ENCODE measurements at regions not wholly inside any gene's neighbourhood (a gene's known extent, or its start where the extent isn't known, plus 50 kb on each side); places are given as distances from the start of the nearest gene placed in this dataset.
"Not testable (repeated sequence)": the region's sequence is repeated elsewhere in the genome, so short reads cannot be mapped to it uniquely, and the experiment has no call there.

- DNase-seq (ENCODE audit: low spot score), result no peak
Measured at GRCh38 chr6:145548933-145549648, 186.2 kb downstream of the EPM2A start.

DNA sequence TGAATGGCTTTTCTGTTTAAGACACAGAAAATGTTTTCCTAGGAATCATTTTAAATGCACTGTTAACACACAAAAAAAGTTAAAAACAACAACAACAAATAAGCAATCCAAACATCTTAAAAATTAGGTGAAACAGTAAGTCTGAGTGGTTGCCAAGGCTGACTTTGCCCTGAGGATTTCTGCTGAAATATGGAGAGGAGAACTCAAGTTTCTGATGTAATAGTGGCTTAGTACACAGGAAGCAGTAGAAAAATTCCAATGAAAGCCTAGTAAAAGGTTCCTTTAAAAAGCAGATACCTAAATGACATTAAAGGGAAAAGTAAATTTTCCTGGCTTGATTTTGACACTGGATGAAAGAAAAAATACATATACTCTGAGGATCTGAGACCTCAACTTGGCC is 184.2 kb downstream of the EPM2A start:
- no peak for DNase-seq (ENCODE audit: low spot score)

GRCh38 chr6:145555084-145555483 is 180.2 kb downstream of the EPM2A start:
- DNase-seq (ENCODE audit: low spot score), result no peak

DNA sequence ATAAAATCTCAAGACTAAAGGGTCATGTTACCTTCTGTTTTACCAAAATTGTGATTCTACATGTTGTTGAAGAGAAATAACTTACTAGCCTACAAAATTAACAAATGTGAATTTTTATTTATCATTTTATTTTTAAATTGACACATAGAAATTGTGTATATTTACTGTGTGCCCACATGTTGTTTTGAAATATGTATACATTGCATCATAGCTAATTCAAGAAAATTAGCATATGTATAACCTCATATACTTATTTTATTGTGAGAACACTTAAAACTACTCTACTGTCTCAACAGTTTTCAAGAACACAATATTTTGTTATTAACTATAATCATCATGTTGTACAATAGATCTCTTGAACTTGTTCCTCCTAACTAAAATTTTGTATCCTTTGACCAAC is 177.8 kb downstream of the EPM2A start:
- no peak for DNase-seq (ENCODE audit: low spot score)

- no peak for DNase-seq (ENCODE audit: low spot score)
Measured at GRCh38 chr6:145559836-145560235, 175.5 kb downstream of the EPM2A start.

DNA sequence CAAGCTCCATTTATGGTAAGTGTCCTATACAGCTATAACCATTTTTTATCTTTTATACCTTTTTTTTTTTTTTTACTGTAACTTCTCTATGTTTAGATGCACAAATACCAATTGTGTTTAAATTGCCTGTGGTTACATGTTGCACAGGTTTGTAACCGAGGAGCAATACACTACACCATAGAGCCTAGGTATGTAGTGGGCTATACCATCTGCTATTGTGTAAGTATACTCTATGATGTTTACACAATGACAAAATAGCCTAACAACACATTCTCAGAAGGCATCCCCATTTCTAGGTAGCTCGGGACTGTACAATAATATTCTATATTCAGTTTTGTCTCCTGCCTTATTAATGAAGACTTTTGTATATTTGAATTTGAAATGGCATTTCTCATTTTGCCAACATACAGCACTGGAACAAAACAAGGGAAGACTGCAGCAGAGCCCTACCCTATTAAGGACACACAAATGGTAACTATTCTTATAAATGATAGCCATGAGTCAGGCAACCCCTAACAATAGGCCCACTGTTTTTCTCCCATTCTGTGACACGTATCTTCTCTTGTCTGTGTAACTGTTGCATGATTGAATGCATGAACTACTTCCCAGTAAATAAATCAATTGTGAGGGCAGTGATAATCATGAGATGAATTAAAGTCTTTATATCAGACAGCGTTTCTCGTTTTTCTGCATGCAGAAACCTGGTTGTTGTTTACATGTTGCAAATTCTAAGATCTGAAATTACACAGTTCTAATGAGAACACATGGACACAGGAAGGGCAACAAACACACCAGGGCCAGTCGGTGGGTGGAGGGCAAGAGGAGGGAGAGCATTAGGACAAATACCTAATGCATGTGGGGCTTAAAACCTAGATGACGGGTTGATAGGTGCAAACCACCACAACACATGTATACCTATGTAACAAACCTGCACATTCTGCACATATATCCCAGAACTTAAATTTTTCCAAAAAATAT is 173.9 kb downstream of the EPM2A start:
- peak; percentile 75 for DNase-seq (ENCODE audit: low spot score)

- no peak for DNase-seq (ENCODE audit: low spot score)
Measured at GRCh38 chr6:145562771-145563615, 172.3 kb downstream of the EPM2A start.

DNA sequence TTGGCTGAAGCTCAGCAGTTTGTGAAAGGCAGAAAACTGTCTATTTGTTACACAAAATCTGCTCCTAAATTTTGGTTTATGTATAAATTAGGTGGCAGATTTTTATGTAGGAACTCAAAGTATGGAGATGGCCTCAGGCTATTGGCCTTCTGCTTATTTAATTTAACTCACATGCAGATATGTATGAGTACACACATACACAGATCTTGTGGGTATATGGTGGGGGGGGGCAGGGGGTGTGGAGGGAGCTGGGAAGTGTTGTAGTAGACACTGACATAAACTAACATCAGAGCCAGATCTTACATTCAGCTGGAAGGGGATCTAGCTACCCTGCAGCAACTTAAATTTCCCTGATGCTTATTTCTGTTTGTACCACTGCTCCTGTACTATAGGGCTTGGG is 170.8 kb downstream of the EPM2A start:
- no peak for DNase-seq (ENCODE audit: low spot score)

DNA sequence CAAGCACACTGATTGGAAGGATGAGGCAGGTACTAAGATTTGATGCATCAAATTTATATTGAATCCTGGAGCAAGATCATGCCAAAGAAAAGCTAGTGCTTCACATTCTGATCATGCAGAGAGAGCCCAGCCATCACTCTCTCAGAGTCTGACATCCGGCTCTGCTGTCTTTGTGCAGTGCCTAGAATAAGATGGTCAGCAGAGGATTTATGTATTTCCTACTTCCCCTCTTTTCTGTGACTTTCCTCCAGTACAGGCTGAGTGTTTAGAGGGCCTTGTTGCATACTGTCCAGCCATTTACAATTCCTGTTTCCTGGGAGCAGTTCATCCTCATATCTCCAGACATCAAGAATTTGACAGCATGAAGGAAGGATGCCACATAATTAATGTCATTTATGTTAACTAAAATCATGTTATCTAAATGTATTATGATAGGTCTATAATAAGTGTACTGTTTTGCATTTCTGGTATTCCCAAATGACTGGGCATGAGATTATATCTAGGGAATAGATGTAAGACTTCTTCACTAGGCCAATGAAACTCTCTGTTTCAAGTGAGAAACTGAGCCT is 167.6 kb downstream of the EPM2A start:
- DNase-seq (ENCODE audit: low spot score), result no peak

DNA sequence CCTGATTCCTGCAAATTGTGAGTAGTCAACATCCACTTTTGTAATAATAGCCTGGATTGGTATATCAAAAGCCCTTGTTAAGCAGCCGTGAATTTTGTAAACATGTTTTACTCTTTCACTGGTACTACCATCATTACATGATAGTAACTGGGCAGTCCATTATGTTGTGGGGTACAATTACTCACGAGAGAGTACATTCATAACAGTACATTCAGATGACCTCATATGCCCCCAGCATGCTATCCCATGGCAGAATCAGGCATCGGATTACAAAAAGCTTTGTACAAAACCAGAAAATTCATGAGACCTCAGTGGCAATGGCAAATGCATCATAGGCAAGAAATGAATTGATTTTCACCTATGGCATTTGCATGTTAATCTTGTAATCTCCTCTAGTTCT is 166.2 kb downstream of the EPM2A start:
- DNase-seq (ENCODE audit: low spot score), result no peak

DNA sequence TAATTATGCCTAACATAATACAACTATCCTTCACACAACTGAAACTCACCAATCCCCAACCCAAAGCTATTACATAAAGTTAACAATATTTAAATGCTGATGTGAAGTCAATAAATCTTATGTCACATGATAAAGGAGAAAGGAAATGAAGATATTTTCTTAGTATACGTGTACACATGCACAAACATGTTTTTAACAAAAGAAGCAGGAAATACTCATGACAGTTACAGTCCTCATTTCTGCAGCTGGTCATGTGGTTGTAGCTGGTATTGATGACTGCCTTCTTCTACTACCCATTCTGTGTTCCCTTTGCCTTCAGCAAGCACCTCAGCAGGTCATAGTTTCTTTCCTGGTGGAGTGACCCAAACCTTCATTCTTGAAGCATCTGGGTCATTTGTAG is 165.0 kb downstream of the EPM2A start:
- not testable (repeated sequence) for DNase-seq (ENCODE audit: low spot score)

DNA sequence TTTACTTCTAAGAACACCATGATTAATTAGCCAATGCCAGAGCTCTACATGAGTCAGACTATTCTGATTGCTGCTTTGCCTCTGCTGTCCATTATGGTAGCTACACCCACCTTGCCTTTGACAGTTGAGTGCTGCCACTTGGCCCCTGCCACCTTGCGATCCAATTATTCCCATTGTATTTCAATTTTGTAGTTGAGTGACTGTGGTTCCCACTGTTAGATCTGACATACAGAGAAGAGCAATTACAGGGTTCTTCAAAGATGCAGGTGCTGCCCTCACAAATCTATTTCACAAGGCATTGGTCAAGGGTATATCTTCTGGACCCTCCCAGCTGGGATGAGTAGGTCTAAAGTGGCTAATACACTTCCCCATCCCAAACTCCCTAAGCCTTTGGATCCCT is 161.1 kb downstream of the EPM2A start:
- not testable (repeated sequence) for DNase-seq (ENCODE audit: low spot score)
